ENCODE measurements at regions not wholly inside any gene's neighbourhood (a gene's known extent, or its start where the extent isn't known, plus 50 kb on each side); places are given as distances from the start of the nearest gene placed in this dataset.

DNA sequence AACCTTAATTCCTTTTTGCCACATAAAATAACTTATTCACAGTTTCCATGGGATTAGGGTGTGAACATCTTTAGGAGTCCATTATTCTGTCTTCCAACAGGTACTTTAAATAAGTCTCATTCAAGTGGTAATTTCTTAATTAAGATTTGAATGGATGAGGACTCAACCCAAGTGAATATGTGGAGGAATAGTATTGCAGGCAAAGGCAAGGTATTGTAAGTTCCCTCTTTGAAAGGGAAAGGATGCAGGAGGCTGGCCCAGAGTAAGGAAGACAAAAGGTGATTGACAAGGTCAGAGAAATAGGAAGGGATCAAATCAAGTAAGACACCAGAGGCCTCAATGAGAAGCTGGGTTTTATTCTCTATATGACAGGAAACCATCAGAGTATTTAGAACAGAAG is 238.2 kb upstream of the RBMS1 start:
- H4K20me1 ChIP-seq (ENCODE audit: insufficient read depth, low read length), result no peaks in the 10 kb centered on the region
- Mint-ChIP-seq H3K36me3 (ENCODE audit: low read depth, unreplicated experiment) (no peaks in the 10 kb centered on the region), H3K9me3 (ENCODE audit: unreplicated experiment) (peaks cover 3% of the 10 kb centered on the region), H3K4me3 (ENCODE audit: unreplicated experiment) (no peak overlapping the region), H3K27me3 (ENCODE audit: low read depth, unreplicated experiment) (no peaks in the 10 kb centered on the region), H3K27ac (ENCODE audit: unreplicated experiment) (no peak overlapping the region), H3K4me1 (ENCODE audit: low read depth, unreplicated experiment) (peaks cover 20% of the 10 kb centered on the region)
- no peaks in the 10 kb centered on the region for H3K36me3 ChIP-seq (ENCODE audit: insufficient read depth, low read length)
- no peaks in the 10 kb centered on the region for H3K79me2 ChIP-seq (ENCODE audit: insufficient read depth, low read length)
- no peak overlapping the region for H2AFZ ChIP-seq (ENCODE audit: low read depth, low read length)
- no peaks in the 10 kb centered on the region for H3K27me3 ChIP-seq (ENCODE audit: insufficient read depth, low read length)
- H3K4me3 ChIP-seq (ENCODE audit: insufficient read depth, low read depth, low read length), result no peak overlapping the region
- H3K9ac ChIP-seq (ENCODE audit: low read length), result no peak overlapping the region
- no peak for TF ChIP-seq EZH2 (IDR thresholded peaks at IDR 0.05; ENCODE audit: insufficient read depth, low read length)
- TF ChIP-seq, protein P1, sequence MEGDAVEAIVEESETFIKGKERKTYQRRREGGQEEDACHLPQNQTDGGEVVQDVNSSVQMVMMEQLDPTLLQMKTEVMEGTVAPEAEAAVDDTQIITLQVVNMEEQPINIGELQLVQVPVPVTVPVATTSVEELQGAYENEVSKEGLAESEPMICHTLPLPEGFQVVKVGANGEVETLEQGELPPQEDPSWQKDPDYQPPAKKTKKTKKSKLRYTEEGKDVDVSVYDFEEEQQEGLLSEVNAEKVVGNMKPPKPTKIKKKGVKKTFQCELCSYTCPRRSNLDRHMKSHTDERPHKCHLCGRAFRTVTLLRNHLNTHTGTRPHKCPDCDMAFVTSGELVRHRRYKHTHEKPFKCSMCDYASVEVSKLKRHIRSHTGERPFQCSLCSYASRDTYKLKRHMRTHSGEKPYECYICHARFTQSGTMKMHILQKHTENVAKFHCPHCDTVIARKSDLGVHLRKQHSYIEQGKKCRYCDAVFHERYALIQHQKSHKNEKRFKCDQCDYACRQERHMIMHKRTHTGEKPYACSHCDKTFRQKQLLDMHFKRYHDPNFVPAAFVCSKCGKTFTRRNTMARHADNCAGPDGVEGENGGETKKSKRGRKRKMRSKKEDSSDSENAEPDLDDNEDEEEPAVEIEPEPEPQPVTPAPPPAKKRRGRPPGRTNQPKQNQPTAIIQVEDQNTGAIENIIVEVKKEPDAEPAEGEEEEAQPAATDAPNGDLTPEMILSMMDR (IDR thresholded peaks at IDR 0.05; ENCODE audit: insufficient read depth, low read depth, low read length), result no peak
- H3K9me3 ChIP-seq (ENCODE audit: insufficient read depth, low read depth, low read length), result no peaks in the 10 kb centered on the region
- DNase-seq (ENCODE audit: low read depth), result no peak
- no peak overlapping the region for H3K4me2 ChIP-seq (ENCODE audit: low read length)
- H3K4me1 ChIP-seq (ENCODE audit: insufficient read depth, low read length), result peaks cover 10% of the 10 kb centered on the region
- no peak for FAIRE-seq
- no peak overlapping the region for H3K27ac ChIP-seq (ENCODE audit: low read depth, low read length)

DNA sequence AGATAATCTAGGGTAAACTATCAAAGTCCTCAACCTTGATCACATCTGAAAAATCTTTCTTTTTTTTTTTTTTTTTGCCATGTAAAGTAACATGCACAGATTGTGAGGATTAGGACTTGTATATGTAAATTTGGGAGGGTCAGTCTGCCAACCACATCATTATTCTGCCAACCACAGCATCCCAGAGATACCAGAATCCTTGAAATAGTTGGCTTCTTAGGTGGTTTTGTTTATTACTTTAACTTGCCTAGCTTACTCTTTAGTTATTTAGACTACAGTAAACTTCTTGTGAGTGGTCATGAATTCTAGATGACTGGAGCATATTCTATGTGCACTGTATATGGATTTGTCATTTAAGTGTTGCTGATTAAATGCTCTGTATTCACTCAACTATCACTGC is 242.1 kb upstream of the RBMS1 start:
- Histone ChIP-seq H3K4me1 (ENCODE audit: insufficient read depth, low read length) (peaks cover 16% of the 10 kb centered on the region), H3K9ac (ENCODE audit: low read length) (no peak overlapping the region), H3K4me2 (ENCODE audit: low read length) (peak overlapping the region; percentile 72), H3K36me3 (ENCODE audit: insufficient read depth, low read length) (no peaks in the 10 kb centered on the region), H3K27me3 (ENCODE audit: insufficient read depth, low read length) (no peaks in the 10 kb centered on the region), H2AFZ (ENCODE audit: low read depth, low read length) (no peak overlapping the region), H3K79me2 (ENCODE audit: insufficient read depth, low read length) (no peaks in the 10 kb centered on the region), H4K20me1 (ENCODE audit: insufficient read depth, low read length) (no peaks in the 10 kb centered on the region), H3K9me3 (ENCODE audit: insufficient read depth, low read depth, low read length) (no peaks in the 10 kb centered on the region), H3K27ac (ENCODE audit: low read depth, low read length) (no peak overlapping the region), H3K4me3 (ENCODE audit: insufficient read depth, low read depth, low read length) (no peak overlapping the region)
- no peaks in the 10 kb centered on the region for H3K36me3 Mint-ChIP-seq (ENCODE audit: low read depth, unreplicated experiment)
- TF ChIP-seq, protein P1 (IDR thresholded peaks at IDR 0.05; ENCODE audit: insufficient read depth, low read depth, low read length), result no peak
- no peak for TF ChIP-seq EZH2 (IDR thresholded peaks at IDR 0.05; ENCODE audit: insufficient read depth, low read length)
- no peak overlapping the region for H3K4me3 Mint-ChIP-seq (ENCODE audit: unreplicated experiment)
- peaks cover 3% of the 10 kb centered on the region for H3K9me3 Mint-ChIP-seq (ENCODE audit: unreplicated experiment)
- H3K4me1 Mint-ChIP-seq (ENCODE audit: low read depth, unreplicated experiment), result peaks cover 21% of the 10 kb centered on the region
- DNase-seq (ENCODE audit: low read depth) (no peak), FAIRE-seq (no peak)
- H3K27me3 Mint-ChIP-seq (ENCODE audit: low read depth, unreplicated experiment), result no peaks in the 10 kb centered on the region
- peak overlapping the region; percentile 85 for H3K27ac Mint-ChIP-seq (ENCODE audit: unreplicated experiment)

GRCh38 chr2:160736148-160737028 is 242.8 kb upstream of the RBMS1 start:
- Mint-ChIP-seq H3K27me3 (ENCODE audit: low read depth, unreplicated experiment) (no peaks in the 10 kb centered on the region), H3K9me3 (ENCODE audit: unreplicated experiment) (peaks cover 3% of the 10 kb centered on the region), H3K4me1 (ENCODE audit: low read depth, unreplicated experiment) (peaks cover 17% of the 10 kb centered on the region), H3K4me3 (ENCODE audit: unreplicated experiment) (peak overlapping the region; percentile 17), H3K36me3 (ENCODE audit: low read depth, unreplicated experiment) (no peaks in the 10 kb centered on the region), H3K27ac (ENCODE audit: unreplicated experiment) (peak overlapping the region; percentile 90)
- Histone ChIP-seq H4K20me1 (ENCODE audit: insufficient read depth, low read length) (no peaks in the 10 kb centered on the region), H3K4me3 (ENCODE audit: insufficient read depth, low read depth, low read length) (no peak overlapping the region), H3K4me1 (ENCODE audit: insufficient read depth, low read length) (peaks cover 16% of the 10 kb centered on the region), H3K27me3 (ENCODE audit: insufficient read depth, low read length) (no peaks in the 10 kb centered on the region), H3K27ac (ENCODE audit: low read depth, low read length) (peak overlapping the region; percentile 48), H3K4me2 (ENCODE audit: low read length) (peak overlapping the region; percentile 72), H2AFZ (ENCODE audit: low read depth, low read length) (peak overlapping the region; percentile 8), H3K9ac (ENCODE audit: low read length) (peak overlapping the region; percentile 17), H3K79me2 (ENCODE audit: insufficient read depth, low read length) (no peaks in the 10 kb centered on the region), H3K9me3 (ENCODE audit: insufficient read depth, low read depth, low read length) (no peaks in the 10 kb centered on the region), H3K36me3 (ENCODE audit: insufficient read depth, low read length) (no peaks in the 10 kb centered on the region)
- TF ChIP-seq, protein P1 (IDR thresholded peaks at IDR 0.05; ENCODE audit: insufficient read depth, low read depth, low read length), result no peak
- DNase-seq (ENCODE audit: low read depth), result peak; percentile 85
- peak; percentile 78 for FAIRE-seq

All from astrocyte (in vitro differentiated cells and primary cell).